ENCODE measurements at regions not wholly inside any gene's neighbourhood (a gene's known extent, or its start where the extent isn't known, plus 50 kb on each side); places are given as distances from the start of the nearest gene placed in this dataset.

DNA sequence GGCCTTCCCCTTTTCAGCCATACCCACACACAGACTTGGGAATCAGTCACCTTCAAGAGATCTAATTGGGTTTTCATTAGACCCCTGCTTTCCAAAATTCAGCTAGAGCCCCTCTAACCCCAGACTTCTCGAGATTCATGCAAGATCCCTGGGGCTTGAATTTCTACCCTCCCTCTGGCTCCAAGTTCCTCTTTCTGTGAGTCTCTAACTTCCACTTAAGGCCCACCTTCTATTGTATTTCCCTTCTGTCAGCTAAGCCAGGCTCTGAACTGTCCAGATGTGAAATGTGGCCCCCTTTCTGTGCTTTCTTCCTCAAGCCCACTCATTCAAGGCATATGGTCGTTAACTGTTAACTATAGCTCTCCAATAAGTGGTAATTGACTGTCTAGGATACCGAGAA, 132.2 kb downstream of the ZNF365 start:
- intact Hi-C loops (cut with DNase I): no loop called here
- 64 to 76% (median 70%) methylated on average over 3 of the region's 3 CpGs for WGBS, 4 donors
- no peak for TF ChIP-seq CTCF (IDR thresholded peaks at IDR 0.05)
- TF ChIP-seq POLR2A (IDR thresholded peaks at IDR 0.05): no peak
- H3K4me3 ChIP-seq: no peak overlapping the region
- H3K27me3 ChIP-seq: no peaks in the 10 kb centered on the region
- peaks cover 0 to 20% (median 0%) of the 10 kb centered on the region in 12 donors for H3K4me1 ChIP-seq
- H3K9me3 ChIP-seq: no peaks in the 10 kb centered on the region
- no peaks in the 10 kb centered on the region for H3K36me3 ChIP-seq
- no peak overlapping the region for H3K27ac ChIP-seq
- ATAC-seq (no peak), DNase-seq (no peak)

GRCh38 chr10:62511238-62511637, 137.1 kb downstream of the ZNF365 start:
- ATAC-seq: no peak
- TF ChIP-seq CTCF (IDR thresholded peaks at IDR 0.05) (no peak), POLR2A (IDR thresholded peaks at IDR 0.05) (no peak)
- Histone ChIP-seq H3K27ac (no peak overlapping the region), H3K36me3 (no peaks in the 10 kb centered on the region), H3K27me3 (no peaks in the 10 kb centered on the region), H3K9me3 (no peaks in the 10 kb centered on the region), H3K4me1 (no peaks in the 10 kb centered on the region), H3K4me3 (no peak overlapping the region)
- WGBS, 4 donors: 83 to 91% (median 88%) methylated on average over 3 of the region's 3 CpGs
- intact Hi-C loops (cut with DNase I): no loop called here
- no peak for DNase-seq

- intact Hi-C loops (cut with DNase I): no loop called here
- DNase-seq (no peak), ATAC-seq (no peak)
- no peak for TF ChIP-seq CTCF (IDR thresholded peaks at IDR 0.05)
- TF ChIP-seq POLR2A (IDR thresholded peaks at IDR 0.05): no peak
- 53 to 71% (median 61%) methylated on average over 2 of the region's 2 CpGs for WGBS, 4 donors
- Histone ChIP-seq H3K4me1 (no peaks in the 10 kb centered on the region), H3K9me3 (no peaks in the 10 kb centered on the region), H3K27me3 (no peaks in the 10 kb centered on the region), H3K36me3 (no peaks in the 10 kb centered on the region), H3K4me3 (no peak overlapping the region), H3K27ac (no peak overlapping the region)
Measured at GRCh38 chr10:62511656-62512055, 137.5 kb downstream of the ZNF365 start.

DNA sequence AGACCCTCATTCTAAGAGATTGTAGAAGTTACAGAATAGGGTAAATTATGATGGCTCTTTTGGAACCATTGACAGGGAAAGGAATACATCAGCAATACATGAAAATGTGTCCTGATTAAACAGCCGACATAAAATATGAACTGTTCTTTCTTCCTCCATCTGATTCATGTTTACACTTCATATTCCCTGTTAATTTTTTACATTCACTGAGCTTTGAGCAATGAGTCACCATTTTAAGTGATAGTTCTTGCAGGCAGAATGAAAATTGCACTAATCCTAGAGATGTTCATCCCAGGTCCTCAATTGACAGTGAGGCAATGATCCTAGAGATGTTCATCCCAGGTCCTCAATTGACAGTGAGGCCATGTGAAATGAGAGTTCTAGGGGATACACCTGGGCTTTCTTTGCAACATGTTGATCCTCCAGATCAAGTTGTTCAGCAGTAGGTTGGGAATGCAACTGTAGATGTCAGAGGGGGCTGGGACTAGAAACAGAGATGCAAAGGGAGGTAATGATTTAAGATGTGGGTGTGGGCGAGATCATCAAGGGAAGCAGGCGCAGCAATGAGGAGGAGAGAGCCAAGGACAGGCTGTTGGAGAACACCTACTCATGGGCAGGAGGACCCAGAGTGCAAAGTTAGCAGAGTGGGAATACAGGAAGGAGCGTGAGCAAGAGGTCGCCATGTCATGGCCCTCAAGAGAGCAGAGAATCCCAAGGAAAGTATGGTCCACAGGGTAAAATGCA, 138.7 kb downstream of the ZNF365 start:
- Histone ChIP-seq H3K4me1 (peaks cover 0 to 8% (median 0%) of the 10 kb centered on the region in 12 donors), H3K4me3 (no peak overlapping the region), H3K27me3 (no peaks in the 10 kb centered on the region), H3K36me3 (no peaks in the 10 kb centered on the region), H3K9me3 (no peaks in the 10 kb centered on the region), H3K27ac (no peak overlapping the region)
- DNase-seq (no peak), ATAC-seq (no peak)
- 75 to 85% (median 82%) methylated on average over 5 of the region's 5 CpGs for WGBS, 4 donors
- TF ChIP-seq CTCF (IDR thresholded peaks at IDR 0.05) (no peak), POLR2A (IDR thresholded peaks at IDR 0.05) (no peak)
- intact Hi-C loops (cut with DNase I): no loop called here

Measured in heart left ventricle (tissue), 16 donors.